GM03348 (cell line): ENCODE measurements at regions not wholly inside any gene's neighbourhood (a gene's known extent, or its start where the extent isn't known, plus 50 kb on each side); places are given as distances from the start of the nearest gene placed in this dataset.
"Not testable (repeated sequence)": the region's sequence is repeated elsewhere in the genome, so short reads cannot be mapped to it uniquely, and the experiment has no call there.

Source experiments
- DNase-seq: peaks from one replicate; pipeline ENCODE4 v3.0.0; 2012; ENCODE audit warnings: low spot score

DNA sequence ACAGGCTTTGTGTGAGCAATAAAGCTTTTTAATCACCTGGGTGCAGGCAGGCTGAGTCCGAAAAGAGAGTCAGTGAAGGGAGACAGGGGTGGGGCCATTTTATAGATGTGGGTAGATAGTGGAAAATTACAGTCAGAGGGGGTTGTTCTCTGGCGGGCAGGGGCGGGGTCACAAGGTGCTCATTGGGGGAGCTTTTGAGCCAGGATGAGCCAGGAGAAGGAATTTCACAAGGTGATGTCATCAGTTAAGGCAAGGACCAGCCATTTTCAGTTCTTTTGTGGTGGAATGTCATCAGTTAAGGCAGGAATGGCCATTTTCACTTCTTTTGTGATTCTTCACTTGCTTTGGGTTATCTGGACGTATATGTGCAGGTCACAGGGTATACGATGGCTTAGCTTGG, 571.3 kb upstream of the PCDH7 start:
- not testable (repeated sequence) for DNase-seq

DNA sequence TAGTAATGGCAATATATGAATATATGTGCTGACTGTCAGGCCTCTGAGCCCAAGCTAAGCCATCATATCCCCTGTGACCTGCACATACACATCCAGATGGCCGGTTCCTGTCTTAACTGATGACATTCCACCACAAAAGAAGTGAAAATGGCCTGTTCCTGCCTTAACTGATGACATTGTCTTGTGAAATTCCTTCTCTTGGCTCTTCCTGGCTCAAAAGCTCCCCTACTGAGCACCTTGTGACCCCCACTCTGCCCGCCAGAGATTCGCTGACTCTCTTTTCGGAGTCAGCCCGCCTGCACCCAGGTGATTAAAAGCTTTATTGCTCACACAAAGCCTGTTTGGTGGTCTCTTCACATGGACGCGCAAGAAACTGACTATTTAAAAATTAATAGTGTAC, 570.6 kb upstream of the PCDH7 start:
- not testable (repeated sequence) for DNase-seq

DNA sequence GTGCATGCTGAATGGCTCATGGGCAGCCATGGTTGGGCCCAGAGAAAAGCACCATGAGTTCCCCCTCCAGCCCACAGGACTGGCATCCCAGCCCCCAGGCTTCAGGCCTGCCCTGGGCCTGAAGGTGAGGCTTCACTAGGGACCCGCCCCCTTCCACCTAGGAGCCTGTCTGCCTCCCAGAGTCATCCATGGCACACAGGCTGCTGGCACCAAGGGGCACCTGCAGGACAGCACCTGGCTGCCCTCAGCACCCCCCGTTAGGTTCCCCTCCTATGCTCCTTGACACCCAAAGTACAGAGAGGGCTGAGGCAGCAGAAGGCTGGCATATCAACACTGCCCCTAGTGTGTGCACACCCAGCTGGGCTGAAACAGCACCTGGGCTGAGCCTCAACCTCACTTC, 566.7 kb upstream of the PCDH7 start:
- no peak for DNase-seq

DNA sequence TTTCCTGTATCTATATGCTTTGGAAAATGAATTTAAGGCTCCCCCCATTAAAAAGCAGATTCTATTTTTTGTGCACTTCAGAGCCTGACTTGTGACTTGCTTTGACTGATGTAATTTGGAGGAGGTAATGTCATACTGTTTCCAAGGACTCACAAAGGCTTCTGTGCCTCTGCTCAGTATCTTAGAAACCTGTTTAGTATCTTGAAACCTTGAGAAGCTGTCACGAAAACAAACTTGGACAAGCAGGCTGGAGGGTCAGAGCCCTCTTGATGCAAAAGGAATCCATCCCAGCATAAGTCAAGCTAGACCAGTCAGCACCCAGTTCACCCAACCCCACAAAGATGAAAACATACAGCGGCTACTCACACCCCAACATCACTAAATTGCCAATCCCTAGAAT, 560.0 kb upstream of the PCDH7 start:
- DNase-seq: no peak

DNA sequence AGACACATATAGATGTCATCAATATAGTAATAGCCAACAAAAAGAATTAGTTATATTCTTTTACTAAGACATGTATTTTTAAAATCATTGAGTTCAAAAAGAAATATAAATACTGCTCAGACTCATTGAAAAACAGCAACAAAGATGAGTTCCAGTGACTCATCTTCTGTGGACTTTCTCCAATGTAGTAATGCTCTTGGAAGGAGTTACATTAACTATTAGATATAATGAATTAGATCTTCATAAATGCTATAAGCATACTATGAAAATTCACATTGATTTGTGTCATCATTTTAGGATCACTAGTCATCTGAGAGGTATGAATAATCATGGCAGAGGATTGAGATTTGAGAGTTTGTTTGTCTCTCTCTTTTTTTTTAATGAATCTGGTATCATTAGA, 547.8 kb upstream of the PCDH7 start:
- DNase-seq: no peak

DNA sequence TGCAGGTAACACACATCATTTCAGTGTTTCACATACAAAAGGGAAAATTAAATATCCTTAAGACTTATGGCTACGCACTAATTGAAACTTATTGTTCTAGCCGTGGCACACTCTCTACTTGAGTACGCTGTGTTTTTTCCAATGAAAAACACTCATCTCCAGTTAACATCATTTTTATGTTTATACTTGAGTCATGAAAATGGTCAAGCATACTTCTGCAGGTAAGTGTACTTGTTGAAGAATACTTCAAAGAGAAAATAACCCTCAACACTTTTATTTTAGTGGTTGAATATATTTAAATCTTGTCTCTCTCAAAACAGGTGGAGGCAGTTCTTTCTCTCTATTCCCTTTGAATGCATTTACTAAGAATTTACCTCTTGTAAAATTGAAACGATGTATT, 538.7 kb upstream of the PCDH7 start:
- DNase-seq: no peak

DNA sequence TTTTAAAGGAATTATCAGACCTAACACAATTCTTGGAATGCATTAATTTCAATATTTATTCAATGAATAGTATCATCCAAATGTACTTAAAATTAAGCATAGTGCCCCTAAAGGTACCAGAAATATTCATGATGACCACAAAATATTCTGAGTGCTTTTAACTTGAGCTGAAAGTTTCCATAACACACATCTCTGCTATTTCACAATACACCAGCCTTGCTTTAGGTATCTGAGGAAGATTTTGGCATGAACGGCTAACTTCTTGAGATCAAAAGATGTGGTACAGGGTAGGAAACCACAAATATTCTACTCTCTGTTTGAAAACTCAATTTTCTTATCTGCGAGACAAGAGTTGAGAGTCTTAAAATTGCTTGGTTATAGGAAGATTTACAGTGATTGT, 538.3 kb upstream of the PCDH7 start:
- no peak for DNase-seq

DNA sequence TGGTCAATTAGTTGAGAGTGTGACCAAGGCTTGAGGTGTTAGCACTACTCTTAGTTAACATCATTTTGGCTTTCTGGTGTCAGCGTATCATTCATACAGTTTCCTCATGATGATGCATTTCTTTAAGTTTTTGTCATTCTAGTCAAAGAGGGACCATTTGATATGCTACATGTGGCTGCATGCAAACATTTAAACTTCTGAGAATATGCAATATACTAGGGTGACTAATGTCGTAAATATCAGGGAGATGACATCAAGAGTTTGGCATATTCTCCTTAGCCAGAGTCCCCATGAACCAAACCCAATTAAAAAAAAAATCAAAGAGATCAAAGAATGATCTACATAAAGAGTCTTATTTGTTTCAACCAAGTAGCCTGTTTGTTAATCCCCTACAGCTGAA, 537.4 kb upstream of the PCDH7 start:
- no peak for DNase-seq

DNA sequence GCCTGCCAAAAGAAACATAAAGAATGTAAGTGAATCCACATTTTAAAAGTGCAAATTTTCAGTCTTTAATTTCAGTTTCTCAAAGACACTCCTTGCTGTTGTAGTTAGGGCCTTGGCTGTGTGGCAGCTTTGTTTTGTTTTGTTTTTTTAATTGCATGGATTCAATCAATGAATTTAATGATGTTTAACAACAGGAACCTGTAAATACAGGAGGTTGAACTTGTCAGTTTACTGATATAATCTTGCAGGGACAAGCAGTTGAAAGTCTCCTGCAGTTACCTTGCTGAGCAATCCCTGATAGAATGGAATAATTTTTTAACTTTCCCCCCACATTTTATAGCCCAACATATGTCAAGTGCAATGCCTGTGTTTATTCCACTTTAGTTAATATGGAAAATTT, 528.3 kb upstream of the PCDH7 start:
- DNase-seq: no peak

DNA sequence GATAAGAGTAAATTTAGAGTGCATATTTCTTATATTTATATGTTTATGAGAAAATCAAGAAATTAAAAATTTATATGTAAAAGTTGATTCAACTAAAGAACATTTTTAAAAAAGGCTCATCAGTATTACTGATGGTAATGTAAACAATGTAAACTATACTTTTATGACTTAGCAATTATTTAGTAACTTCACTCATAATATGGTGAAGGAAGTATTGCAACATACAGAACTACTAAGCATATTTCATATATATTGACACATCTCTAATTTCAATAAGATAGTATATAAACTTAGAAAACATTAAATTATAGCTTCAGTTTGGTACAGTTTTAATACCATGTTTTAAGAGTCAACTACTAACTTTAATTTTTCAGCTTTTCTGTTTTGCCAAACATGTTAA, 512.8 kb upstream of the PCDH7 start:
- no peak for DNase-seq

DNA sequence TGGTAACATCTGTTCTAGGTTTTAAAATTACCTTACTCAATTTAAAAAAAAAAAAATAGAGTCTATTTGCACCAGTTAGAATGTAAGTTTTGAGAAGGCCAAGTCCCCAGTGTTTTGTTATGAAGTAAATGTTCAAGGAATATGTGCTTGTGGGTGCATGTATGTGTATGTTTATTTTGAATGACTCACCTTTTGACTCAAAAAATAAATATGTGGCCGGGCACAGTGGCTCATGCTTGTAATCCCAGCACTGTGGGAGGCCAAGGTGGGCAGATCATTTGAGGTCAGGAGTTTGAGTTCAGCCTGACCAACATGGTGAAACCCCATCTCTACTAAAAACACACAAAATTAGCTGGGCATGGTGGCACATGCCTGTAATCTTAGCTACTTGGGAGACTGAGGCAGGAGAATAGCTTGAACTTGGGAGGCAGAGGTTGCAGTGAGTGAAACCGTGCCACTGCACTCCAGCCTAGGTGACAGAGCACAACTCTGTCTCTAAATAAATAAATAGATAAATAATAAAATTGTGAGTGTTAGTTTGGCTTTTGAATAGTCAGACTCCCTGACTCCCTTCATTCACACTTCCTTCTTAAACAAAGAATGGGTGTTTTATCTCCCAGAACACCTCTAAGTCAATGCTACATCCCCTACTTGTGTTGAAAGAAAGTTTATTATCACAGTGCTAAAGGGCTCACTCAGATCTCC, 511.3 kb upstream of the PCDH7 start:
- no peak for DNase-seq

DNA sequence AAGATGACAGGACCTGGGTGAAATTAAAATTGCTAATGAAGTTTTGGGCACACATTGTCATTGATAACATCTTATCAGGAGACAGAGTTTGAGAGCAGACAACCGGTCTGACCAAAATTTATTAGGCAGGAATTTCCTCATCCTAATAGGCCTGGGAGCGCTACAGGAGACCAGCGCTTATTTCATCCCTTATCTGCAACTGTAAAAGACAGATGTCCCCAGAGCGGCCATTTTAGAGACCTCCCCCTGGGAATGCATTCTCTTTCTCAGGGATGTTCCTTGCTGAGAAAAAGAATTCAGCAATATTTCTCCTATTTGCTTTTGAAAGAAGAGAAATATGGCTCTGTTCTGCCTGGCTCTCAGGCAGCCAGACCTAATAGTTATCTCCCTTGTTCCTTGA, 504.2 kb upstream of the PCDH7 start:
- DNase-seq: not testable (repeated sequence)

DNA sequence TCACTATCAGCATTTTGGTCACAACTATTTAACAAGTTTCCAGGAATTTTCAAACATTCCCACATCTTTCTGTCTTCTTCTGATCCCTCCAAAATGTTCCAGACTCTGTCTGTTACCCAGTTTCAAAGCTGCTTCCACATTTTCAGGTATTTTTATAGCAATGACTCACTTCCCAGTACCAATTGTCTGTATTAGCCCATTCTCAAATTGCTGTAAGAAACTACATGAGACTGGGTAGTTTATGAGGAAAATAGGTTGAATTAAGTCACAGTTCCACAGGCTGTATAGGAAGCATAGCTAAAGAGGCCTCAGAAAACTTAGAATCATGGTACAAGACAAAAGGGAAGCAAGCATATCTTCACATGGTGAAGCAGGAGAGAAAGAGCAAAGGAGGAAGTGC, 475.0 kb upstream of the PCDH7 start:
- no peak for DNase-seq

DNA sequence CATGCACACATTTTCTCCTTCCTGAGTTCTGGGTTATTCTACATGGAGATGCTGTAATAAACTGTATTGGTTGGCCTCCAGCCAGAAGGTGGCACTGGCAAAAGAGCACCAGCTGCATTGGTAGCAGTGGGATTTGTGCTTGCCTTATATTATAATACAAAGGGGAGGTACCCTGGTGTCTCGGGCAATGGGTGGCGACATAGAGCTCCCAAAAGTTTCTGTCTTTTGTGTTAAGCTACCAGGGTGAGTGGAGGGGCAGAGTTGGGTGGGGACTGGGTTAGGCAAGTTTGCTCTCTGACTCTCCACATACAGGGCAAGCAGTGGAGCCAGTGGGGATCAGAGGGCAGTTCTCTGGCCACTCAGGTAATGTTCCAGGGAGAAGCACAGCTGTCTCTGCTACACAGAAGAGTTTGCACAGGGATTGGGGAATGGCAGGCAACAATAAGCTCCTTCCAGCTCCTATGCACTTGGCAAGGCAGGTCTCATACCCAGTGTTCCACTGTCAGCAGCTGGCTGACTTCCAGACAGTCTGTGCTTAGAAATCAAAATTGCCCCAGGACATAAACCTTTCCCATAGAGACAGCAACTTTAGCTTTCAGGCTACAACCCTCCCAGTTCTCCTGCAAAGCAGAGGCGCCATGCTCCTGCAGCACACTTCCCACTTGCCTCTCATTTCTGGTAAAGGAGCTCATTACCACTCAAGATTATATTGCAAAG, 463.9 kb upstream of the PCDH7 start:
- no peak for DNase-seq

DNA sequence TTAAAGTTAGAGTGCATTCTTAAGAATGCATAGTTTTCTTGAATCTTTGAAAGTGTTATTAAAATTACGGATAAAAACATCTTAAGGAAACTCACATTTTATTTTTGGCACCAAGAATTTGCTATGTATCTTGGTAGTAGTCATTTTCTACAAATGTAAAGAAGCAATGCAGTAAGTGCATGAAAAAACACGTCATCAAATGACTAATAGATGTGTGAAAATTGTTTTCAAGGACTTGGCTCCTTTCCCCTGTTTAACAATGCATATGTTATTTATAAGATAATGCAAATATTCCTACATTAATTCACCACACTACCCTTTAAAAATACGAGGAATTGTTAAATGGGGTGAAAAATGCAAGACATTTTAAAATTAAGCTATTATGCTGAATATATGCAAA, 461.2 kb upstream of the PCDH7 start:
- DNase-seq: no peak

DNA sequence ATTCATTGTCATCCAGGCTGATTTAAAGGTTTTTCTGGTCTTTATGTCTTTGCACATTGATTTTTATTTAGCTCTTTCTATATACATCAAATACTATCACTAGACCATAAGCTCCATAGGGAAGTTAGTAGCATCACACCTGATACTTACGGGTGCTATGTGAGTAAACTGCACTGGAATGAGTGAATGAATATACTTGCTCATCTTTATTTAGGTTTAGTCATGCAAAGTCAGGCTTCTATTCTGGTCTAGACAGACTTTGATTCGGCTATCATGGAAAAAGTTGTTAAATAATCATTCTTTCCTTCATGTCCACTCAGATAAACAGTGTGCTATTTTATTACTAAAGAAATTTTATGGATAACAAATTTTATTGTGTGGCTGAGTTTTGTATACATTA, 457.8 kb upstream of the PCDH7 start:
- DNase-seq: no peak

DNA sequence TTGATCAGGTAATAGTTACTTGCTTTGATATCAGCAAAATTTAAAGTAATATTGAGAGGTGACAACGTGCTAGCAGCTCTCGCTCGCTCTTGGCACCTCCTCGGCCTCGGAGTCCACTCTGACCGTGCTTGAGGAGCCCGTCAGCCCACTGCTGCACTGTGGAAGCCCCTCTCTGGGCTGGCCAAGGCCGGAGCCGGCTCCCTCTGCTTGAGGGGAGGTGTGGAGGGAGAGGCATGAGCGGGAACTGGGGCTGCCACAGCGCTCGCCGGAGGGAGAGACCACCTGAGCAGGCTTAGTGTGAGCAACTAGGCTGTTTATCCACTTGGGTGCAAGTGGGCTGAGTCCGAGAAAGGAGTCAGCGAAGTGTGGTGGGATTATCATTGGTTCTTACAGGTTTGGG, 455.7 kb upstream of the PCDH7 start:
- DNase-seq: no peak

DNA sequence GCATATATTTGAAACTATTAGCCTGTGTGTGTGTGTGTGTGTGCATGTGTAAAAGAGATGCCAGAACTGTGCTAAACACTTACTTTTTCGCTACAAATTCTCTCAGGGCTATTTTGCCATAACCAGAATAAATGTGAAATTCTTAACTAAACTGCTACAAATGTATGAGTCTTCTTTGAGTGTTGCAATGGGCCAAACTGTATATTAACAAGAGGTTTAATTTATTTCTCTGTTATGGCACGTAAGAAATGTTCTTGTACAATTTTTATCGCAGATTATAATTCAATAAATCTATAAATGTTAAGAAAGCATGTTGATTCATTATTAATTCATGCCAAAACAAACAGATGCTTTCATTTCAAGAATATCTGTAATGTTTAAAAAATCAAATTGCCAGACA, 454.5 kb upstream of the PCDH7 start:
- DNase-seq: no peak

DNA sequence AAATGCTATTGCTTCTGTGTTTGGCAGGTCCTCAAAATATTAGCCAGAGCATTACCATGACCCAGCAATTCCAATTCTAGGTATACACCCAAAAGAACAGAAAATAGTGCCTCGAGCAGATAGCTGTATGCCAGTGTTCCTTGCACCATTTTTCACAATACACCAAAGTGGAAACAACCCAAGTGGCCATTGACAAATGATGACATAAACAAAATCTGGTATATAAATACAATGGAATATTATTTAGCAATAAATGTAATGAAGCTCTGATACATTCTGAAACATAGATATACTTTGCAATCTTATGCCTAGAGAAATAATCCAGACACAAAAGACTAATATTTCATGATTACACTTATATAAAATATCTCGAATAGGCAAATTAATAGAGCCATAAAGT, 451.8 kb upstream of the PCDH7 start:
- DNase-seq: no peak

DNA sequence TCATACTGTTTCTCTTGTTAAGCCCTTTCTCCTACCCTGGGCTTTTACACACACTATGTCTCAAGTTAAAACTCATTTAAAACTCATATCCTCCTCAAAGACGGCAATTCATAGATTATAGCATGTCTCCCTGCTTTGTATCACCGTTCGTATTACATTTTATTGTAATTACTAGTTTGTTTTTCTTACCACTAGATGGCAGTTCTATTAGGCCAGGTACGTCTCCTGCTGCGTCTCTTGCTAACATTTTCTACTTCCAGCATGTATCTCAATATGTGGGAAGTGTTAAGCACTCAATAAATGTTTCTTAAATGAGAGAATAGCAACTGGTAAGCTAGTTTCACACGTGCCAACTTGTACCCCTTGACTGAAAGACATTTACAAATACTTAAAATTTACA, 450.3 kb upstream of the PCDH7 start:
- DNase-seq: no peak

DNA sequence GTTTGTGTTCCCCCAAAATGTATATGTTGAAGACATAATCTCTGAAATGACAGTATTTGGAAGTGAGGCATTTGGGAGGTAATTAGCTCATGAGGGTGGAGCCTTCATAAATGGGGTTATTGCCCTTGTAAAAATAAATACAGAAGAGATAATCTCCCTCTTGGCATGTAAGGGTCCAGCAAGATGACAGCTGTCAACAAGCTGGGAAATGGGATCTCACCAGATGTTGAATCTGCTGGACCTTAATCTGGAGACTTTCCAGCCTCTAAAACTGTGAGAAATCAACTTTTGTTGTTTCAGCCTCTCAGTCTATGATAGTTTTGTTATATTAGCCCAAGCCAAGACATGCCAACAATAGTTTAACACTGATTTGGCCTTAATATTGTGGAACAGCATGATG, 438.2 kb upstream of the PCDH7 start:
- no peak for DNase-seq

DNA sequence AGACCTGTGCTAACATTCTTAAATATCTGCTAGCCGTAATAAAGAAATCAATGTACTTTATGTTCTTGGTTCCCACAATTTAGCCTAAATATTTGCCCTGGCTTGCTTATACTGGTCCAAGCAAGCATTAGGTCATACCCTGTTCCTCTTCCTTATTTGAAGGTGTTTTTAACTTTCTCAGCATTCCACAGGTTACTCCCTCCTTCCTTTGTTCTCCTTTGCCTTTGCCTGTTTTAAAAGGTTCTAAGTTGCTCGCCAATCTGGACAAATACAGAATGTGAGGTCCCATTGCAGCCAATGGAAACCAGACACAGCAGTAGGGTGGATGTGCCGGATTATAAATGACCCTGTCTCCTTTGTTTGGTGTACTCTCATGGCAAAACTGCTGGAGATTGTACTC, 436.8 kb upstream of the PCDH7 start:
- no peak for DNase-seq

DNA sequence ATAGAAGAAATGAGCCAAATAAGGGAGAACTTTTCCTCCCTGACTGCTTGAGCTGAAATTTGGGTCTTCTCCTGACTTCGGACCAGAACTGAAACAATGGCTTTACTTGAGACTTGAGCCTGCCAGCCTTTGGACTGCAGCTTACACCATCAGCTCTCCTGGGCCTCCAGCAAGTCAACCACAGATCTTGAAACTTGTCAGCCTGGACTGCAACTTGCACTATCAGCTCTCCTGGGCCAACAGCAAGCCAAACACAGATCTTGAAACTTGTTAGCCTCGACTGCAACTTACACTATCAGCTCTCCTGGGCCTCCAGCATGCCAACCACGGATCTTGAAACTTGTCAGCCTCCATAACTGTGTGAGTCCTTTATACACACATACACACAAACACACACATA, 425.9 kb upstream of the PCDH7 start:
- no peak for DNase-seq

DNA sequence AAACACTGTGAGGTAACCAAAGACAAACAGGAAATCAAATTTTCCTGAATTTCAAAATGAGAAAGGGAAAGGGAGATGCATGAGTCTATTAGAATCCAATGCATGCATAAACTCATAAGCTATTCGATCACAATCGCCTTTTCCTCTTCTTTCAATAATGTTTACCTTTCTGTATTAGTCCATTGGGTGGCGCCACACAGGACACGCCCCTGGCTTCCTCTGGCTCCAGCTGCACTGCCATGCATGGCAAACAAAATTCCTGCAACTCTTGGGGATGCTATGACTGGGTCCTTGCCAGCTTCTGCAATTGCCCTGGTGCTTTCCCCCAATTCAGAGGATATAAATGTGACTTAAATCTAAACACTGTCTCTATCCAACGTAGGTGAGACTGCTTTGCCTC, 424.5 kb upstream of the PCDH7 start:
- no peak for DNase-seq
